MM.1S (cell line): ENCODE measurements at regions not wholly inside any gene's neighbourhood (a gene's known extent, or its start where the extent isn't known, plus 50 kb on each side); places are given as distances from the start of the nearest gene placed in this dataset.

Experiments used
- EZH2 ChIP-seq: fragments of 300-600 bp; sonication (generic); optimal IDR thresholded peaks from 2 replicates; pipeline ENCODE3; 2017; ENCODE audit warnings: low read depth, mild to moderate bottlenecking, antibody characterized with exemption, low read length, mixed read lengths
- TF ChIP-seq, protein P1 (sequence below): fragments of 300-600 bp; sonication (generic); IDR thresholded peaks from 2 replicates; pipeline ENCODE4 v1.5.1; 2016; ENCODE audit warnings: antibody characterized with exemption, low read length, mixed read lengths

DNA sequence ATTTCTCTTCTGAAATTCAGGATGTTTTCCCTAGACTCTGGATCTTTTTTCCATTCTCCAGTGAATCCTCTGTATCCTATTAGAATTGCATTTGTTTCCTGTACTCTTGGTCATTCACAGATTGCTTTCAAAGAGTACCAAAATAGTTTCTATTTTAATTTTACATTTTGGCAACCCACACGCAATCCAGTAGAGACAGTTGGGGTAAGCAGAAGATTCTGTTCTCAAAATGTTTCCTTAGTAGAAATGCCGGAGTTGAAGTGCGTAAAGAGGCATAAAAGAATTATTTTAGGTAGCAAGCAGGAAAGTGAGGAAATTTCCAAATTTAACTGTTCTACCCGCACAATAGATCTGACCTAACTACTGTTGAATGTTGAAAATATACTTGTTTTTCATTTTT is 842.4 kb downstream of the LUZP2 start:
- TF ChIP-seq, protein P1, sequence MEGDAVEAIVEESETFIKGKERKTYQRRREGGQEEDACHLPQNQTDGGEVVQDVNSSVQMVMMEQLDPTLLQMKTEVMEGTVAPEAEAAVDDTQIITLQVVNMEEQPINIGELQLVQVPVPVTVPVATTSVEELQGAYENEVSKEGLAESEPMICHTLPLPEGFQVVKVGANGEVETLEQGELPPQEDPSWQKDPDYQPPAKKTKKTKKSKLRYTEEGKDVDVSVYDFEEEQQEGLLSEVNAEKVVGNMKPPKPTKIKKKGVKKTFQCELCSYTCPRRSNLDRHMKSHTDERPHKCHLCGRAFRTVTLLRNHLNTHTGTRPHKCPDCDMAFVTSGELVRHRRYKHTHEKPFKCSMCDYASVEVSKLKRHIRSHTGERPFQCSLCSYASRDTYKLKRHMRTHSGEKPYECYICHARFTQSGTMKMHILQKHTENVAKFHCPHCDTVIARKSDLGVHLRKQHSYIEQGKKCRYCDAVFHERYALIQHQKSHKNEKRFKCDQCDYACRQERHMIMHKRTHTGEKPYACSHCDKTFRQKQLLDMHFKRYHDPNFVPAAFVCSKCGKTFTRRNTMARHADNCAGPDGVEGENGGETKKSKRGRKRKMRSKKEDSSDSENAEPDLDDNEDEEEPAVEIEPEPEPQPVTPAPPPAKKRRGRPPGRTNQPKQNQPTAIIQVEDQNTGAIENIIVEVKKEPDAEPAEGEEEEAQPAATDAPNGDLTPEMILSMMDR: no peak
- TF ChIP-seq EZH2: no peak
